Tibial artery (tissue), 4 donors: ENCODE measurements at regions not wholly inside any gene's neighbourhood (a gene's known extent, or its start where the extent isn't known, plus 50 kb on each side); places are given as distances from the start of the nearest gene placed in this dataset.

Experiments
- DNase-seq, 2 donors: peaks; one replicate each; pipeline ENCODE4 v3.0.0-alpha.2; 2019
- H3K27ac ChIP-seq, 2 donors: fragments of 200-600 bp; sonication (generic) in 1 of 2; 1 replicate in 1 of 2; 2 replicates in 1 of 2; pipeline ENCODE4 v1.5.1; 2018 to 2019; ENCODE audit warnings: mild to moderate bottlenecking in 1 of 2
- H3K27me3 ChIP-seq, 2 donors: fragments of 200-600 bp; sonication (generic) in 1 of 2; one replicate each; pipeline versions ENCODE4 v1.5.1 to v1.6.0; 2016 to 2019
- H3K36me3 ChIP-seq, 3 donors: fragments of 200-600 bp; sonication (generic) in 2 of 3; one replicate each; pipeline ENCODE4 v1.5.1; 2016 to 2019; ENCODE audit warnings: mild to moderate bottlenecking in 2 of 3
- H3K4me1 ChIP-seq, 4 donors: fragments of 200-600 bp; sonication (generic) in 2 of 4; 1 replicate in 3 of 4; 2 replicates in 1 of 4; pipeline ENCODE4 v1.5.1; 2016 to 2019
- H3K4me3 ChIP-seq, 2 donors: fragments of 200-600 bp; sonication (generic) in 1 of 2; 1 replicate in 1 of 2; 2 replicates in 1 of 2; pipeline ENCODE4 v1.5.1; 2018 to 2019; ENCODE audit warnings: mild to moderate bottlenecking in 2 of 2
- H3K9me3 ChIP-seq, 3 donors: fragments of 200-600 bp; sonication (generic) in 1 of 3; one replicate each; pipeline ENCODE4 v1.5.1; 2016 to 2019
- intact Hi-C: fragments of 100-400 bp; cut with DNase I; formaldehyde crosslinking; loops from one replicate; pipeline ENCODE4 v1.15.0; 2023; ENCODE audit warnings: low total_unique reads
- TF ChIP-seq, protein P1 (sequence below), 2 experiments: fragments of 200-600 bp in 1 of 2; fragments of 450-650 bp in 1 of 2; IDR thresholded peaks; one replicate each; pipeline ENCODE4 v1.5.1; 2017 to 2019; ENCODE audit warnings: antibody characterized with exemption in 2 of 2, mild to moderate bottlenecking in 1 of 2, moderate library complexity in 1 of 2

DNA sequence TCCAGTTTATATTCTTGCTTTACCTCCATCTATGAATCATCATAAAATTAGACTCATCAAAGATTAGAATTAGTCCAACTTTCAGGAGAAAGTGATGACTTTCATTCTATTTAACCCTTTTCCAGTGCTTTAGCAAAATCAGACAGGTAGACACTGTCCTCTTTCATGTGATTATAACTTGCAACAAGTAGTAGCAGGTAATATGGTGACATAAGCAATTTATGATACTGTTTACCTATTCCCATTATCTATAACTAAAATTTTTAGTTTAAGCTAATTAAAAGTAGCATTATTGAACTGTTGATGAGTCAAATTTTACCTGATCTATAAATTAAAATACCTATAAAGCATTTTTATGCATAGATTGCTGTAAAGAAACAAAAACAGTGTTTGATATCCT, 351.6 kb downstream of the SEC23A start:
- Histone ChIP-seq H3K27ac (no peak overlapping the region), H3K36me3 (no peaks in the 10 kb centered on the region), H3K9me3 (no peaks in the 10 kb centered on the region), H3K4me3 (no peak overlapping the region), H3K27me3 (no peaks in the 10 kb centered on the region), H3K4me1 (no peaks in the 10 kb centered on the region)
- TF ChIP-seq, protein P1, sequence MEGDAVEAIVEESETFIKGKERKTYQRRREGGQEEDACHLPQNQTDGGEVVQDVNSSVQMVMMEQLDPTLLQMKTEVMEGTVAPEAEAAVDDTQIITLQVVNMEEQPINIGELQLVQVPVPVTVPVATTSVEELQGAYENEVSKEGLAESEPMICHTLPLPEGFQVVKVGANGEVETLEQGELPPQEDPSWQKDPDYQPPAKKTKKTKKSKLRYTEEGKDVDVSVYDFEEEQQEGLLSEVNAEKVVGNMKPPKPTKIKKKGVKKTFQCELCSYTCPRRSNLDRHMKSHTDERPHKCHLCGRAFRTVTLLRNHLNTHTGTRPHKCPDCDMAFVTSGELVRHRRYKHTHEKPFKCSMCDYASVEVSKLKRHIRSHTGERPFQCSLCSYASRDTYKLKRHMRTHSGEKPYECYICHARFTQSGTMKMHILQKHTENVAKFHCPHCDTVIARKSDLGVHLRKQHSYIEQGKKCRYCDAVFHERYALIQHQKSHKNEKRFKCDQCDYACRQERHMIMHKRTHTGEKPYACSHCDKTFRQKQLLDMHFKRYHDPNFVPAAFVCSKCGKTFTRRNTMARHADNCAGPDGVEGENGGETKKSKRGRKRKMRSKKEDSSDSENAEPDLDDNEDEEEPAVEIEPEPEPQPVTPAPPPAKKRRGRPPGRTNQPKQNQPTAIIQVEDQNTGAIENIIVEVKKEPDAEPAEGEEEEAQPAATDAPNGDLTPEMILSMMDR (IDR thresholded peaks at IDR 0.05): no peak
- DNase-seq: no peak
- intact Hi-C loops: no loop called here

DNA sequence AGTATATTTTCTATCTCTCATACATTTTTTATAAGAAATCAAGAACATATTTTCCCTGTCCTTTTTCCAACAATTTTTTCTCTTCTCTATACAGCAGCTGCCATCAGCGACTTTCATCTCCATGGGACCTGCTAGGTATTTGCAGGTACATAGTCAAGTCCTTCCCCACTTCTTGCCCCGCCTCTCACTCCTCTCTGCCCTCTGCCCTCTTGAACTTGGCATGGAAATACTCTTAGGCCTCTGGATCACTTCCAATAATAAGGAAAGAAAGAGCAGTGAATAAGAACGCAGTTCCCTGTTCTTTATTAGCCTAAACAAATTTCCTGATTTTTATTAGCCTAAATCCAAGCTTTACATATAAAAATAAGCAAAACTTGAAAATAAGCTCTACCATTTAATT, 353.1 kb downstream of the SEC23A start:
- intact Hi-C loops: no loop called here

DNA sequence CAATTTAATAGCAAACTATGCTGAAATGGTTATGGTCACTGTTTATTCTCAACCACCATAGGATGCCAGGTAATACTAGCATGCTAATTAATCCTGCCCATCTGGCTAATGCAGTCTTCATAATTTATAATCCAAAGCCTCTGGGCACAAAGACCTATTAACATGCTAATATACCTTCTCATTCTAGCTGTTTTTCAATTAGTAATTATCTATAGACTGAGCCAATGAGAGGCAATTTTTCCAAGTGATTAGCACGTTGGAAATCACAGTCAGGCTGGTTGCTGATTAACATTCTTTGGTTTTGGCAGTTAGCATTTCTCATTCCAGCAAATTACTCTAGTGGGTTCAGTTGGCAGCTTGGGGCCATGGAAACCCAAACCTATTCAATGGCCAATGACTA, 357.2 kb downstream of the SEC23A start:
- Histone ChIP-seq H3K4me3 (no peak overlapping the region), H3K27me3 (no peaks in the 10 kb centered on the region), H3K36me3 (no peaks in the 10 kb centered on the region), H3K4me1 (no peaks in the 10 kb centered on the region), H3K9me3 (no peaks in the 10 kb centered on the region), H3K27ac (no peak overlapping the region)
- intact Hi-C loops: no loop called here
- DNase-seq: no peak
- TF ChIP-seq, protein P1 (IDR thresholded peaks at IDR 0.05): no peak

More for the DNA sequence above, 353.1 kb downstream of the SEC23A start:
- Histone ChIP-seq H3K4me1 (no peaks in the 10 kb centered on the region), H3K4me3 (no peak overlapping the region), H3K9me3 (no peaks in the 10 kb centered on the region), H3K27ac (no peak overlapping the region), H3K36me3 (no peaks in the 10 kb centered on the region), H3K27me3 (no peaks in the 10 kb centered on the region)
- TF ChIP-seq, protein P1 (IDR thresholded peaks at IDR 0.05): no peak
- DNase-seq: no peak

DNA sequence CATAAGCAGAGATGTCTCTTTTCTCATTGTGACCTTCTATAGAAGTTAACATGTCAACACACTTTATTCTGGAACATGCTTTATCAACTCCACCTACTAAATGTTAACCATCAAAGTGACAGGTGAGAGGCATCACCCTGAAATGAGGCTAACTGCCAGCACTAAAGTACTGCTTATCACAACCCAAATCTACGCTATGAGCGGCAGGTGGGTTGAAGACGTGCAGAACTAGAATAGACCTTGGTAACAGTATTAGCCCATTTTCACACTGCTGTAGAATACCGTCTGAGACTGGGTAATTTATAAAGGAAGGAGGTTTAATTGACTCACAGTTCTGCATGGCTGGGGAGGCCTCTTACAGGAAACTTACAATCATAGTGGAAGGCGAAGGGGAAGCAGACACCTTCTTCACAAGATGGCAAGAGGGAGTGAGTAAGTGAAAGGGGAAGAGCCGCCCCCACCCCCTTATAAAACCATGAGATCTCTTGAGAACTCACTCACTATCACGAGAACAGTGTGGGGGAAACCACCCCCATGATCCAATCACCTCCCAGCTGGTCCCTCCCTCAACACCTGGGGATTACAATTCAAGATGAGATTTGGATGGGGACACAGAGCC, 359.0 kb downstream of the SEC23A start:
- H3K27ac ChIP-seq: no peak overlapping the region
- TF ChIP-seq, protein P1 (IDR thresholded peaks at IDR 0.05): no peak
- intact Hi-C loops: no loop called here
- H3K36me3 ChIP-seq: no peaks in the 10 kb centered on the region
- H3K27me3 ChIP-seq: no peaks in the 10 kb centered on the region
- H3K4me3 ChIP-seq: no peak overlapping the region
- no peaks in the 10 kb centered on the region for H3K9me3 ChIP-seq
- no peak for DNase-seq
- H3K4me1 ChIP-seq: peaks cover 0 to 6% (median 1%) of the 10 kb centered on the region in 4 donors

DNA sequence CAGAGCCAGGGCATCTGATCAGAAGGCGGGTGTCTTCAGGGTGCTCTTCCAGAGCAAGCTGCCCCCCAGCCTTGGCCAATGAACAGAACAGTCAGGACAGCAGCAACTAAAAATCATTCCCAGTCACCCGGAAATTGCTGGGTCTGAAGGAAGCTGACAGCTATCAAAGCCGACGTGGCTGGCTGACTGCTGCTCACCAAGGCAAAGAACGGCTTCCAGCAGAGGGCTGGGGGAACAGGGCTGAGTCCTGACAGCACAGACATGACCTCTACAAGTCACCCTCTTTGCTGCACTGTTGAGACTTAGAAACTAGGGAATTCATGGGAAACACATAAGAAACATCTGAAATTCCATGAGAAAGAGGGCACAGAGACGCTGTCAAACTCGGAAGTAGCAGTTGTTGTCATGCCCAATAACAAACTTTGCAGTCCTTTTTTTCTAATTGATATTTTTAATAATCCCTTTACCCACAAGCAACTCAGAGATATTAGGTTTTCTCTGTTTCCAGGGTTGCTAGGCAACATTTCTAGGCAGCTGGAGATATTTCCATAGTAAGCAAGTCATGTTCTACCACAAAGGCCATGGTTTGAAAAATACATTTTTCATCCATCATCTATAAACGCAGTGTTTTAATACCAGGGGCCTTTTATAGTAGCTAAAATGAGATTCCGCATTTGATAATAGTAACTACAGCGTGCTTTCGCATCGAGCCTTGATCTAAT, 365.2 kb downstream of the SEC23A start:
- Histone ChIP-seq H3K36me3 (no peaks in the 10 kb centered on the region), H3K27me3 (no peaks in the 10 kb centered on the region), H3K4me3 (no peak overlapping the region), H3K9me3 (no peaks in the 10 kb centered on the region), H3K4me1 (peaks cover 0 to 24% (median 8%) of the 10 kb centered on the region in 4 donors), H3K27ac (peak overlapping the region; percentile 28 to 60)
- no peak for DNase-seq
- intact Hi-C loops: no loop called here
- TF ChIP-seq, protein P1 (IDR thresholded peaks at IDR 0.05): no peak
